Tibial nerve (tissue), 4 donors: ENCODE measurements at regions not wholly inside any gene's neighbourhood (a gene's known extent, or its start where the extent isn't known, plus 50 kb on each side); places are given as distances from the start of the nearest gene placed in this dataset.

ENCODE experiments used
- DNase-seq, 2 donors: peaks; one replicate each; pipeline ENCODE4 v3.0.0-alpha.2; 2019; ENCODE audit warnings: low spot score in 2 of 2
- H3K27ac ChIP-seq, 4 donors: fragments of 200-600 bp; sonication (generic) in 3 of 4; one replicate each; pipeline ENCODE4 v1.5.1; 2017 to 2019; ENCODE audit warnings: mild to moderate bottlenecking in 1 of 4
- H3K27me3 ChIP-seq, 2 donors: fragments of 200-600 bp; sonication (generic) in 1 of 2; one replicate each; pipeline versions ENCODE4 v1.5.1 to v1.6.0; 2017 to 2019
- H3K36me3 ChIP-seq, 3 donors: fragments of 200-600 bp; sonication (generic); one replicate each; pipeline ENCODE4 v1.5.1; 2018 to 2019
- H3K4me1 ChIP-seq, 4 donors: fragments of 200-600 bp; sonication (generic) in 3 of 4; one replicate each; pipeline ENCODE4 v1.5.1; 2017 to 2019
- H3K4me3 ChIP-seq, 4 donors: fragments of 200-600 bp; sonication (generic) in 3 of 4; one replicate each; pipeline ENCODE4 v1.5.1; 2017 to 2019; ENCODE audit warnings: mild to moderate bottlenecking in 1 of 4, moderate library complexity in 1 of 4
- H3K9me3 ChIP-seq, 4 donors: fragments of 200-600 bp; sonication (generic) in 3 of 4; one replicate each; pipeline ENCODE4 v1.5.1; 2017 to 2019
- CTCF ChIP-seq, 5 experiments: fragments of 200-600 bp in 3 of 5; fragments of 450-650 bp in 2 of 5; sonication (generic) in 3 of 5; IDR thresholded peaks; one replicate each; pipeline ENCODE4 v1.5.1; 2016 to 2019; ENCODE audit warnings: antibody characterized with exemption in 5 of 5, mild to moderate bottlenecking in 3 of 5, moderate library complexity in 2 of 5
- EP300 ChIP-seq, 2 donors: sonication (generic); formaldehyde crosslinking; IDR thresholded peaks; one replicate each; pipeline ENCODE4 v1.6.1; 2017; ENCODE audit warnings: antibody characterized with exemption in 2 of 2, mild to moderate bottlenecking in 1 of 2
- POLR2A ChIP-seq, 2 donors: fragments of 450-650 bp; IDR thresholded peaks; one replicate each; pipeline ENCODE4 v1.6.1; 2017; ENCODE audit warnings: antibody characterized with exemption in 2 of 2, mild to moderate bottlenecking in 2 of 2, moderate library complexity in 2 of 2
- WGBS, 2 donors: methylation state at CpG; one replicate each; pipeline ENCODE4 v1.1.5; 2018; 5-methylcytosine and 5-hydroxymethylcytosine counted together

GRCh38 chr6:126156973-126157372 is 170.6 kb downstream of the TRMT11 start:
- Histone ChIP-seq H3K4me1 (no peaks in the 10 kb centered on the region), H3K27ac (no peak overlapping the region), H3K36me3 (peaks cover 0 to 7% (median 0%) of the 10 kb centered on the region in 3 donors), H3K27me3 (no peaks in the 10 kb centered on the region), H3K4me3 (no peak overlapping the region), H3K9me3 (peaks cover 0 to under 1% (median 0%) of the 10 kb centered on the region in 4 donors)
- no peak for DNase-seq
- TF ChIP-seq CTCF (IDR thresholded peaks at IDR 0.05), result no peak
- no peak for TF ChIP-seq EP300 (IDR thresholded peaks at IDR 0.05)
- no peak for TF ChIP-seq POLR2A (IDR thresholded peaks at IDR 0.05)
- 56 to 58% methylated on average over 1 of the region's 1 CpG for WGBS, 2 donors

GRCh38 chr6:126167726-126168125 is 172.2 kb upstream of the CENPW start:
- DNase-seq, result no peak
- no peak for TF ChIP-seq EP300 (IDR thresholded peaks at IDR 0.05)
- TF ChIP-seq CTCF (IDR thresholded peaks at IDR 0.05), result no peak
- TF ChIP-seq POLR2A (IDR thresholded peaks at IDR 0.05), result no peak
- Histone ChIP-seq H3K9me3 (peaks cover 0 to 22% (median 4%) of the 10 kb centered on the region in 4 donors), H3K27ac (no peak overlapping the region), H3K4me3 (no peak overlapping the region), H3K36me3 (peaks cover 0 to 13% (median 0%) of the 10 kb centered on the region in 3 donors), H3K27me3 (no peaks in the 10 kb centered on the region), H3K4me1 (no peaks in the 10 kb centered on the region)
- WGBS, 2 donors, result 74 to 89% methylated on average over 2 of the region's 2 CpGs

GRCh38 chr6:126170433-126170832 is 169.5 kb upstream of the CENPW start:
- no peaks in the 10 kb centered on the region for H3K4me1 ChIP-seq
- no peak overlapping the region for H3K4me3 ChIP-seq
- H3K27me3 ChIP-seq, result no peaks in the 10 kb centered on the region
- no peak overlapping the region for H3K27ac ChIP-seq
- H3K9me3 ChIP-seq, result no peaks in the 10 kb centered on the region
- no peak for TF ChIP-seq EP300 (IDR thresholded peaks at IDR 0.05)
- TF ChIP-seq CTCF (IDR thresholded peaks at IDR 0.05), result no peak
- TF ChIP-seq POLR2A (IDR thresholded peaks at IDR 0.05), result no peak
- WGBS, 2 donors, result 85 to 89% methylated on average over 5 of the region's 5 CpGs
- peaks cover 0 to 20% (median 0%) of the 10 kb centered on the region in 3 donors for H3K36me3 ChIP-seq
- DNase-seq, result no peak

GRCh38 chr6:126170978-126171382 is 168.9 kb upstream of the CENPW start:
- Histone ChIP-seq H3K4me1 (no peaks in the 10 kb centered on the region), H3K9me3 (no peaks in the 10 kb centered on the region), H3K27me3 (no peaks in the 10 kb centered on the region), H3K36me3 (peaks cover 0 to 19% (median 0%) of the 10 kb centered on the region in 3 donors), H3K27ac (no peak overlapping the region), H3K4me3 (no peak overlapping the region)
- 72% methylated on average over 5 of the region's 5 CpGs for WGBS, 2 donors
- TF ChIP-seq EP300 (IDR thresholded peaks at IDR 0.05), result no peak
- TF ChIP-seq POLR2A (IDR thresholded peaks at IDR 0.05), result no peak
- TF ChIP-seq CTCF (IDR thresholded peaks at IDR 0.05), result no peak
- no peak for DNase-seq

GRCh38 chr6:126172131-126172530 is 167.8 kb upstream of the CENPW start:
- no peak for DNase-seq
- 81 to 88% methylated on average over 2 of the region's 2 CpGs for WGBS, 2 donors
- no peaks in the 10 kb centered on the region for H3K4me1 ChIP-seq

More at GRCh38 chr6:126172131-126172530, 167.8 kb upstream of the CENPW start:
- H3K4me3 ChIP-seq, result no peak overlapping the region
- no peak overlapping the region for H3K27ac ChIP-seq
- H3K36me3 ChIP-seq, result peaks cover 0 to 7% (median 0%) of the 10 kb centered on the region in 3 donors
- no peaks in the 10 kb centered on the region for H3K27me3 ChIP-seq
- TF ChIP-seq EP300 (IDR thresholded peaks at IDR 0.05), result no peak
- no peak for TF ChIP-seq POLR2A (IDR thresholded peaks at IDR 0.05)
- no peak for TF ChIP-seq CTCF (IDR thresholded peaks at IDR 0.05)
- H3K9me3 ChIP-seq, result no peaks in the 10 kb centered on the region
